Activated effector memory CD4-positive, alpha-beta T cell treated with anti-CD3 and anti-CD28 coated beads, Interleukin-2, amount 50 U/mL, for 16 hours (primary cell): ENCODE measurements at regions not wholly inside any gene's neighbourhood (a gene's known extent, or its start where the extent isn't known, plus 50 kb on each side); places are given as distances from the start of the nearest gene placed in this dataset.
A peak's percentile ranks its signal among the peaks of the same experiment; 100 is the strongest.

Experiments
- DNase-seq: peaks from one replicate; pipeline ENCODE4 v3.0.0-alpha.2; 2020

- no peak for DNase-seq
Observed at GRCh38 chr9:135009794-135010585, 77.5 kb upstream of the OLFM1 start.

DNA sequence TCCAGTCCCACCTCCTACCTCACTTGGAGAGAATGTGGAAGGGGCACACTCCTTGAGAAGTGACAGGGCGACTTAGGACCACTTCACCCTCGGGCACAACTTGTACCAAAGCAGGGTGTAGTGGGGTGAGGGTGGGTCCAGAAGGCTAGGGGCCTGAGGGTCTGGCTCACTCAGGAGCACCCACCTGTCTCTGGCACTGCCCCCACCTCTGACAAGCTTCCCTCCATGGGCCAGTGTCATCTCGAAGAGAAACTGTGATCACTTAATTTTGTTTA lies 76.9 kb upstream of the OLFM1 start:
- no peak for DNase-seq

DNA sequence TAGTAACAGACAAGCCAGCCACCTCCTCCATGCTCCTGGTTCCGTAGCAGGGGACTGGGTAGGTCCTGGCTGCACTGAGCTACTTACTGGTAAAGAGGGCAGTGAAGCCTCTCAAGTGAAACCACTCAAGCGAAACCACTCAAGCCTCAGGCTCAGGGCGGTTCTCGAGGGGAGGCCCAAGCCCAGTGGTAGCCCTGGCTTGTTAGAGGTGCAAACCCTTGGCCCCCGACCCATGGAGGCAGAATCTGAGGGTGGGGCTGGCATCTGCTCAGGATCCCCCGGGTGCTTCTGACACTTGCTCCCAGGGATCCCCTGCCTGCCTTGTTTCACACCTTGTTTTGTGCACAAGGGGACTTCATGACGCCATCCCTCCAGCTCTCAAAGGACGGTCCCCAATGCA lies 76.5 kb upstream of the OLFM1 start:
- DNase-seq: no peak

DNA sequence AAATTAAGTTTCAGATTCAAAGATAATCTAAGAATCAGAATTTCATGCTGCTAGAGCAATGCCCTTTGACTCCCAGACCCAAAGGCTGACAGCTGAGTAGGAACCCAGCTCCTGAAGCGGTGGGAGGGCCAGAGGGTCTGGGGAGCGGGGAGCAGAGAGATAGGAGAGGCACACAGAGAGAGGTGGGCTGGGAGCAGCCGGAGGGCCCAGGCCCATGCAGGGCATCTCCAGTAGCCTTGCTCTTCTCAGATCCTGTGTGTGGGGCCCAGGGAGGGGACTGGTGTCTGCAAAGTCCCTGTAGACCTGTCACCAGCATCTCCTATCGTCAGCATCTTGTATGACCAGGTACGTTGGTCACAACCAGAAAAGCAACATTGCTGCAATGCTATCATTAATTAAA lies 75.3 kb upstream of the OLFM1 start:
- DNase-seq: no peak

DNA sequence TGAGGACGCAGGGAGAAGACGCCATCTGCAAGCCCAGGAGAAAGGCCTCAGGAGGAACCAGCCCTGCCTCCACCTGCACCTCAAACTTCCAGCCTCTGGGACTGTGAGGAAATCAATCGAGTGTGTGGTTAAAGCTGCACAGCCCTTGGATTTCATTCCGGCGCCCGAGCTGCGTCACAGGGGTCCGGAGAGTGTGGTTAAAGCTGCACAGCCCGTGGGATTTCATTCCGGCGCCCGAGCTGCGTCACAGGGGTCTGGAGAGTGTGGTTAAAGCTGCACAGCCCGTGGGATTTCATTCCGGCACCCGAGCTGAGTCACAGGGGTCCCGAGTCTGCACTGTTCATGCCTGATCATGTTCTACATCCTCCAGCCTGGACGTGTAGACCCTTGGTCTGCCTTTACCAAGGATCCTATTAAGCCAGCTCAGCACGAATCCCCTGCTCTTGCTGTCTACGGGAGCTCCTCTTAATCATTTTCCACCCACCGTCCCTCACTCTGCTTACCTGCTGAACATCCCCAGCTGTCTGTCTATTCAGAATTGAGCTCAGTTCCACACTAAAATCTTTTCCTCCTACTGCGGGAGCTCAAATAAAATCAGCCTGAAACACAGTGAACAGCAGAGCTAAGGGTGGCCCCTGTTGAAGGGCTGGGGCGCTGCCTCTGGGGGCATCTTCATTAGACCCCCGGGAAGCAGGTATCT lies 73.0 kb upstream of the OLFM1 start:
- no peak for DNase-seq

- no peak for DNase-seq
Observed at GRCh38 chr9:135015096-135015495, 72.4 kb upstream of the OLFM1 start.

GRCh38 chr9:135015565-135015964 lies 71.9 kb upstream of the OLFM1 start:
- no peak for DNase-seq

DNA sequence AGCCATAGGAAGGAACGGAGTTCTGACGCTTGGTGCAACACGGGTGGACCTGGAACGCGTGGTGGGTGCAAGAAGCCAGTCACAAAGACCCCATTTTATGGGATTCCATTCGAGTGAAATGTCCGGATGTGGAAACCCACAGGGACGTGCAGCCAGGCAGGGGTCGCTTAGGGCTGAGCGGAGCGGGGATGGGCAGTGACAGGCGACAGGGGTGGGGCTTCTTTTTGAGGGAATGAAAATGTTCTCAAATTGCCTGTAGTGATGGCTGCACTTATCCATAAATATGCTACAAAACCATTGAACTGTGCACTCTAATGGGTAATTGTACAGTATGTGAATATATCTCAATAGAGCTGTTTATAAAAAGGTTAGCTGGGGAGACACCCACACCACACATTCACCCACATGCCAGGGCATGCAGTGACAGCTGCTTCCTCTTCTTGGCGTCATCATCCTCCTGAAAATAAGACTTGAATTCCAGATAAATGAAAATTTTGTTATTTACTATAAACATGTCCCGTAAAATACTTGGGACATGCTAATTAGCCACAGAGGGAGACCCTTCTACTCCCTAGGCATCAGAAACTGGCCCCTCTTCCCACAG lies 71.3 kb upstream of the OLFM1 start:
- peak; percentile 14 for DNase-seq

DNA sequence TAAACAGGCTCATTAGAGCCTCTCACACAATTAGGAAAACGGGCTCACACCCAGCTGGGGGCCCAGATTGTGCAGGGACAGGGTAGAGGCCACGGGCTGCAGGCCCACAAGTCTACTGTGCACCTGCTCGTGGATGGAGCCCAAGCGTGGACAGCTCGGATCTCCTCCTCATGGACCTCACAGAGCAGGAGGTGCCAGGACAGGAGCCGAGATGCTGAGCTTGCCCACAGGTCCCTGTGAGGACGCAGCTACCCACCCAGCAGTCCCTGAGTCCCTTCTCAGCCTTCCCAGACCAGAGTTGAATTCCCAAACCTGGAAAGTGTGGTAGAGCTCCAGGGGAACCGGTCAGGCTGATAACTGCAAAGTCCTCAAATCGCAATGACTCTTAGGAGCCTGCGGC lies 70.6 kb upstream of the OLFM1 start:
- DNase-seq: peak; percentile 34

DNA sequence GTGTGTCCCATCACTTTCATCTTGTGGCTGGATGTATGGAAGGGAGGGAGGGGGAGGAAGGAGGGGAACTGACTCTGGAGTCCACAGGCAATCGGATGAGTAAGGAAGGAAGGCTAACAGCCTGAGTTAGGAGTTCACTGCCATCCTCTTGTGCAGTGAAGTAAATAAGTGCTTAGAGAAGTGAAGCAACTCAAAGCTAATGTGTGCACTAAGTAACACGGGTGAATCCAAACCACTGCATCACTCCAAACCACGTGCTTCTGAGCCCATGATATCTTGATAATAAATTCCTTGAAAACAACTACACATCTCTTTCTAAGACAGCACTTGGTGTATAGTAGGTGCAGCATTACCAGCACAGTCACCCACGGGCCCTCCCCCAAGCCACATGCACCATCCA lies 69.6 kb upstream of the OLFM1 start:
- DNase-seq: no peak

DNA sequence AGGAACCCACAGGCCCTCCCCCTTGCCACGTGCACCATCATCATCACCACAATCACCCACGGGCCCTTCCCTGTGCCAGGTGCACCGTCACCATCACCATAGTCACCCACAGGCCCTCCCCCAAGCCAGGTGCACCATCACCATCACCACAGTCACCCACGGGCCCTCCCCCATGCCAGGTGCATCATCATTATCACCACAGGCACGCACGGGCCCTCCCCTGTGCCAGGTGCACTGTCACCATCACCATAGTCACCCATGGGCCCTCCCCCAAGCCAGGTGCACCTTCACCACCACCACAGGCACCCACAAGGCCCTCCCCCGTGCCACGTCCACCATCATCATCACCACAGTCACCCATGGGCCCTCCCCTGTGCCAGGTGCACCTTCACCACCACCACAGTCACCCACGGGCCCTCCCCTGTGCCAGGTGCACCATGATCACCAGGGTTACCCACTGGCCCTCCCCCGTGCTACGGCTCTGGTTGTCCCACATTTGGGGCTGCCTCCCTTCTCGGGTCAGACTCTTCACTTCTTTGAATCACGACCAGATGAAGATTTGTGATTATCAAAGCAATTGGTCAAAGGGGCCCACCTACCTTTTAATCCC lies 69.1 kb upstream of the OLFM1 start:
- DNase-seq: peak; percentile 50

DNA sequence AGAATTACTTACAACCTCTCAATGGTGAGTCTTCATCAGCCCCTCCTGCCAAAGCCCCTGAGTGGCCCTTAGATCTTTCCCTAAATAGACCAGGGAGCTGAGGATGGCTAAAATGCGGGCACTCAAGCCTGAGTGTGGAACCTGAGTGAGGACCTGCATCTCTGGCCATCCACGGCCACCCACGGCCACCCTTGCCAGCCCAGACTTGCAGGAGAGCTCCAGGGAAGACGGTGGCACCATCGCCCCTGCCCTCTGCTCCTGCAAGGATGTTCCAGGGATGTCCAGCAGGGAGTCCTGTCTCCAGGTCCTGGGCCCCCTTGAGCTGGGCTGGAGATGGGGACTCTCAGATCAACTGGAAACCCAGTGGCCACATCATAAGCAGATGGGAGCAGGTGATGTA lies 68.2 kb upstream of the OLFM1 start:
- peak; percentile 60 for DNase-seq

GRCh38 chr9:135020481-135021392 lies 66.7 kb upstream of the OLFM1 start:
- peak; percentile 58 for DNase-seq

DNA sequence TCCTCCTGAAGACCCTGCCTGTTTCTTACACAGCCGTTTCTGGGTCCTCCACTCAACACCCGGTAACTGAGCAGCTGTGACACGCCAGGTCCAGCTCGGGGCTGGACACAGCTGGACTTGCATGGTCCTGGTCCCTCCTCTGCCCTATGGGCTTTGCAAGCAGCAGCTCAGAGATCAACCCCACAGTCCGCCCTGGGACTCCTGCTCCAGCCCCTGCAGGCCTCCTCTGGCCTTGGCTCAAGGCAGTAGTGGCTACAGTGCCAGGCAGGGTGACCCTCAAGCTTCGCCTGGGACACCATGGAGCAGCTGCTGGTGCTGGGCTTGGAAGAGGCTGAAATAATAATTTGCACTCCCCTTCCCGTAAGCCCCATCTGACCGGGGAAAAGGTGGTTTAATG lies 66.1 kb upstream of the OLFM1 start:
- no peak for DNase-seq

DNA sequence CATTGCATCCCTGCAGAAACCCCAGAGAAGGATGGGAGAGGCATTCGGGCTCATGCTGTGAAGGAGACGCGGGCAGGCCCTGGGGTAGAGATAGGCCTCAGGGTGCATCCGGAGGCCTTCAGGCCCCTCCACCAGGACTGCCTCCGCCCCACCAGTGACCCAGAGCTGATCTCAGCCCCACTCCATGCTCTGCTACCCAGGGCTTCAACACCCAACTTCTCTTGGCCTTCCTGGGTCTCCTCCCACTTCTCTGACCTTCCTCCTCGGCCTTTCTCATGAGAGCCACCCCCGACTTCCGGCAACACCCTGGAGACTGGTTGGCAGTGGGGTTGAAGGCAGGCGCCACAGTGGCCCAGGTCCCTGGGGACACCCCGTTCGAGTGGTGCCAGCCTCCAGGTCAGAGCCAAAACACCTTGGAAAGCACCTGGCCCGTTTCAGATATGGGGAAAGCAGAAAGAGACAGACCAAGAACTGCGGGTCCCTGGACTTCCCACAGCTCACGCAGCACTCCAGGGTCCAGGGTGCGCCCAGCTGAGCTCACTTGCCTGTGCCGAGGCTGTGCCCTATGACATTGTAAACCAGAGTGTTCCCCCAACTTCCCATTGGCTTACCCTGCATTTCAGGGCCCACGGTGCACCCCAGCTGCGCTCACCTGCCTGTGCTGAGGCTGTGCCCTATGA lies 65.1 kb upstream of the OLFM1 start:
- DNase-seq: peak; percentile 44

DNA sequence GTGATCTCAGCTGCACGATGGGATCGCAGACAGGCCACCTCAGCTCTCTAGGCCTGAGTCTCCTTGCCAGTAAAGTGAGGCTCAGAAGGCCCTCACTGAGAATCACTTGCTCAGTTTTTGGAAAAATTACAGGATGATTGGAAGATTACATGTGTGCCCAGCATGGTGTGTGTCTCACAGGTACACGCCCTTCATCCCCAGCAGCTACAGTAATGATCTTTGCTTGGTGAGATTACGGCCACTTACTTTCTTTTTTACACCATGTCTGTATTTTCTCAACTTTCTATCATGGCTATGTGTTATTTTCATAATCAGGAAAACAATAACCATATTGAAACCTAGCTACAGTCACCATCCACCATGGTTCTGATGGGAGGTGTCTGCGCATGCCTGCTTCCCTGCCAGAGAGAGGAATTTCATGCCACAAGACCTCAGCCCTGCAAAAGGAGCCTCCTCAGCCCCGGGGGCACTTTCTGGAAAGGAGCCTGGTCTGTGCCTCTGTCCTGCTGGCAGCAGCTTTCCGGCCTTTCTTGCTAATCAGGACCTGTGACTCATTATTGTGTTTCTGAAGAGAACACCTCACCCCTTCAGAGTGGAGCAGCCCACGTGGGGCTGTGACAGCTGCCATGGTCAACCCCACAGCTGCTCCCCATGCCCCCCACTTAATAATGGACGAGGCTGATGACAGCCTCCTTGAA lies 64.2 kb upstream of the OLFM1 start:
- DNase-seq: peak; percentile 30

GRCh38 chr9:135023786-135024405 lies 63.6 kb upstream of the OLFM1 start:
- peak; percentile 55 for DNase-seq

GRCh38 chr9:135029463-135029862 lies 58.0 kb upstream of the OLFM1 start:
- no peak for DNase-seq

DNA sequence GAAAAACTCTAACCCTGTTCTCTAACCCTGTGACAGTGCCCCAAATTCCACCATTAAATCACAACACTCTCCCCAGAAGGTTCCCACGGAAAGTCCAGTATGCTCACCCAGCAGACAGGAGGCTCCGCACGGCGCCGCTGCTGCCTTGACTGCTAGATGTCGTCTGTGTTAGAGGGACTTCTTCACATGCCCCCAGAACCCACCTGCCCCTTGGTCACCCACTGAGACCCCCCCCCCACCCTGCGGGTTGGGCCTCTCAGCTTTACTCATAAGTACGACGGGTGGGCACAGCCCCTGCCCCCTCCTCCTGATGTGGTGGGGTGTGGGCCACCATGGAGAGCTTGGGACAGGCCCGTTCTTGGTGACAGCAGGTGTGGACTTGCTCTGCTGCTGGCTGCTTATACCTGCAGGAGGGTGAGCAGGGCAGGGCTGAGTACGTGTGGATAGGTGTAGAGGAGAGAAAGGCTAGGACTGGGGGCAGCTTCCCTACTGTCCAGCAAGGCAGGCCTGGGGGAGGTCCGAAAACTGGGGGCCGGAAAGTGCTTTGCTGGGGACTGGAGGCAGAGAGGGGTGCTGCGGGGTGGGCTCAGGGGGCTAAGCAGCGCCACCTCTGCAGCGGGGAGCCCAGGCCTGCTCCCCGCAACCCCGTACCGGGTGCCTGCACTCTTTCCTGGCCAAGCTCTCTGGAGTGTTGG lies 57.5 kb upstream of the OLFM1 start:
- no peak for DNase-seq

DNA sequence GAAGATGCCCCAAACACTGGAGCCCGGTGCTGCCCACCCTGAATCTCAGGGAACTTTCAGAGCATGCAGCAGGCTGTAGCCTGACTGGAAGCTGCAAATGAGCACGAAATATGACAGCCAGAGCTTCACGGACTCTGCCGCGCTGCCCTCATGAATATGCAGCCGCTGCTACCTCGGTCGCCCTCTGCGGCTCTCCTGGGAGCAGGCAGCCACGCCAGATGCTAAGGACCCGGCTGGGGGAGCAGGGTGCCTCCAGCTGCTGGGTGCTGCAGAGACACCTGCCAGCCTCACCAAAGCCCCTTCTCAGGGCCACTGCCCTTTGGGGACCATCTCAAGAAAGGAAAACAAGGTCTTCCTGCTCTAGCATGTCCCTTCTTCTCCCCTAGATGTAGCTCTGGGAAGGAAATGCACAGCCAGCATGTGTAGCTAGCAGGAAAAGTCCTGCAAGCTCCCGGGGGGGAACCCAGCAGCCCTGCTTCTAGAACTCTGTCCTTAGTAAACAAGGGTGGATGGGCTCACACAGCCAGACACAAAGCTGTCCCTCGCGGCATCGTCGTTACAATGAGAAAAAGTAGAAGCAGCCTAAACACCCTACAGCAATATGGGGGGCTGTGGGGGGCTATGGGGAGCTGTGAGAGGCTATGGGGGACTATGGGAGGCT lies 56.8 kb upstream of the OLFM1 start:
- DNase-seq: no peak
